AG04450 (cell line): ENCODE measurements at regions not wholly inside any gene's neighbourhood (a gene's known extent, or its start where the extent isn't known, plus 50 kb on each side); places are given as distances from the start of the nearest gene placed in this dataset.

Experiments
- CTCF ChIA-PET: fragments of 300-600, 350-600 bp; formaldehyde crosslinking; extraction: SDS; loops from one replicate; lab custom pipeline; 2022; ENCODE audit warnings: antibody characterized with exemption, inconsistent platforms; lab: Charles Lee
- POLR2A ChIA-PET: fragments of 350-600 bp; formaldehyde crosslinking; extraction: SDS; loops from one replicate; lab custom pipeline; 2021; ENCODE audit warnings: antibody characterized with exemption, inconsistent platforms; lab: Yijun Ruan, JAX
- DNase-seq: peaks from one replicate; pipeline ENCODE4 v3.0.0-alpha.2; 2011; ENCODE audit warnings: low read depth, low spot score
- H3K27ac ChIP-seq: one replicate; pipeline ENCODE4 v1.5.1; 2012; ENCODE audit warnings: low read depth, low read length, control low read depth
- H3K27me3 ChIP-seq: one replicate; pipeline ENCODE4 v1.6.0; 2012; ENCODE audit warnings: low read length; ENCODE audit not compliant: control insufficient read depth, insufficient read depth
- H3K4me3 ChIP-seq: 2 replicates; pipeline ENCODE4 v1.5.1; 2011; ENCODE audit warnings: mild to moderate bottlenecking, low read depth, low read length, control low read depth
- H3K9me3 ChIP-seq: 2 replicates; pipeline ENCODE4 v1.5.1; 2012; ENCODE audit warnings: low read length; ENCODE audit not compliant: control insufficient read depth, insufficient read depth
- TF ChIP-seq, protein P1 (sequence below): IDR thresholded peaks from 2 replicates; pipeline ENCODE4 v1.5.1; 2011; ENCODE audit warnings: low read depth, low read length, control low read depth, inconsistent platforms

- H3K27ac ChIP-seq: no peak overlapping the region
- TF ChIP-seq, protein P1, sequence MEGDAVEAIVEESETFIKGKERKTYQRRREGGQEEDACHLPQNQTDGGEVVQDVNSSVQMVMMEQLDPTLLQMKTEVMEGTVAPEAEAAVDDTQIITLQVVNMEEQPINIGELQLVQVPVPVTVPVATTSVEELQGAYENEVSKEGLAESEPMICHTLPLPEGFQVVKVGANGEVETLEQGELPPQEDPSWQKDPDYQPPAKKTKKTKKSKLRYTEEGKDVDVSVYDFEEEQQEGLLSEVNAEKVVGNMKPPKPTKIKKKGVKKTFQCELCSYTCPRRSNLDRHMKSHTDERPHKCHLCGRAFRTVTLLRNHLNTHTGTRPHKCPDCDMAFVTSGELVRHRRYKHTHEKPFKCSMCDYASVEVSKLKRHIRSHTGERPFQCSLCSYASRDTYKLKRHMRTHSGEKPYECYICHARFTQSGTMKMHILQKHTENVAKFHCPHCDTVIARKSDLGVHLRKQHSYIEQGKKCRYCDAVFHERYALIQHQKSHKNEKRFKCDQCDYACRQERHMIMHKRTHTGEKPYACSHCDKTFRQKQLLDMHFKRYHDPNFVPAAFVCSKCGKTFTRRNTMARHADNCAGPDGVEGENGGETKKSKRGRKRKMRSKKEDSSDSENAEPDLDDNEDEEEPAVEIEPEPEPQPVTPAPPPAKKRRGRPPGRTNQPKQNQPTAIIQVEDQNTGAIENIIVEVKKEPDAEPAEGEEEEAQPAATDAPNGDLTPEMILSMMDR: no peak
- no peaks in the 10 kb centered on the region for H3K9me3 ChIP-seq
- POLR2A ChIA-PET: no interaction called here
- DNase-seq: no peak
- CTCF ChIA-PET: interaction anchor here (1.7 kb wide), 1 partner anchor 203 kb away, joined by 5 read pairs; no protein-coding TSS in a partner anchor
- H3K27me3 ChIP-seq: no peaks in the 10 kb centered on the region
- no peak overlapping the region for H3K4me3 ChIP-seq
Observed at GRCh38 chr13:39254601-39255000, 216.3 kb downstream of the NHLRC3 start.

DNA sequence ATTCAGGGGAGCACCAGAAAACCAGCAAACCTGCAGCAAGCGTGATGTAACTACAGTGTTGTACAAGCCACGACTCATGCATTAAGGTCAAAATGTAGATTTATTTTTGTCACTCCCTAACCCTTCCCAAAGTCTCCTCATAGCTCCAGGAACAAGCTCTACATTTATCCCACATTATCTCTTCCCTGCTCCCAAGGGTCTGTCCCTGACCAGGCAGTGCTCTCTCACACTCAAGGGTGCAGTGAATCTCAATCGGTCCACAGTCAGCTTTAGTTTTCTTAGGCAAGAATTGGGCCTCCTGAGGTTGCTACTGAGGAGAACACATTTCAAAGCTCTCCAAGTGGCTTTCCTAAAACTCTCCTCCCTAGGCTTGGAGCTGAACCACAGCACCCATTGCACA lies 219.4 kb downstream of the NHLRC3 start:
- CTCF ChIA-PET: interaction anchor here (0.7 to 2.9 kb wide), 2 partner anchors 12 to 112 kb away, joined by 3 to 11 read pairs; no protein-coding TSS in a partner anchor
- no peak overlapping the region for H3K27ac ChIP-seq
- DNase-seq: no peak
- TF ChIP-seq, protein P1: no peak
- no peak overlapping the region for H3K4me3 ChIP-seq
- H3K9me3 ChIP-seq: no peaks in the 10 kb centered on the region
- no peaks in the 10 kb centered on the region for H3K27me3 ChIP-seq
- POLR2A ChIA-PET: no interaction called here

- H3K27ac ChIP-seq: no peak overlapping the region
- CTCF ChIA-PET: interaction anchor here (0.6 to 2.9 kb wide), 6 partner anchors 114 to 357 kb away, joined by 3 to 13 read pairs (median 7); no protein-coding TSS in a partner anchor
- DNase-seq: no peak
- TF ChIP-seq, protein P1: no peak
- H3K9me3 ChIP-seq: no peaks in the 10 kb centered on the region
- POLR2A ChIA-PET: no interaction called here
- H3K4me3 ChIP-seq: no peak overlapping the region
- H3K27me3 ChIP-seq: no peaks in the 10 kb centered on the region
Observed at GRCh38 chr13:39259371-39260140, 221.3 kb downstream of the NHLRC3 start.

DNA sequence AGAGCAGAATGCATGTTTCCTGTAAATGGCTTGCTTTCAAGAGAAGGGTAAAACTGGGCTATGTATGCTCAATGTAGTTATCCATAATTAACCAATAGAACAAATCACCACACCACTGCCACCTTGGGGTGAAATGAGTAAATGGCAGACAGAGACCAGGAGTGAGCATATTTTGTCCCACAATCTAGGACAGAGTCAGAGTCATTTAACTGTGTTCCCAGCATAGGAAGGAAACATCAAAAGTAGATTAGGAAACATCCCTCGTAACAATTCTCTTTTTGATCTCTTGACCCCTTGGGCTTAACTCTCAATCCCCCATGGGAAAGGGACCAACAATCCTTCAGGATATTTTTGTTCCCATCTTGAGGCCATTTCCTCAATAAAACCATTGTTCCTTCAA lies 224.8 kb downstream of the NHLRC3 start:
- H3K27ac ChIP-seq: no peak overlapping the region

More for the DNA sequence above, 224.8 kb downstream of the NHLRC3 start:
- no peak for DNase-seq
- TF ChIP-seq, protein P1: peak; percentile 70
- POLR2A ChIA-PET: no interaction called here
- CTCF ChIA-PET: interaction anchor here (1.2 to 4.0 kb wide), 7 partner anchors 10 to 353 kb away, joined by 3 to 23 read pairs (median 10); no protein-coding TSS in a partner anchor
- Histone ChIP-seq H3K27me3 (no peaks in the 10 kb centered on the region), H3K4me3 (no peak overlapping the region), H3K9me3 (no peaks in the 10 kb centered on the region)
